HG02571 (cell line): ENCODE measurements at regions not wholly inside any gene's neighbourhood (a gene's known extent, or its start where the extent isn't known, plus 50 kb on each side); places are given as distances from the start of the nearest gene placed in this dataset.

ENCODE experiments used
- ATAC-seq: cut with Tn5 transposase; IDR thresholded peaks from one replicate; pipeline ENCODE4 v1.9.1; 2021; ENCODE audit warnings: mild to moderate bottlenecking, moderate library complexity; ENCODE audit not compliant: unreplicated experiment

DNA sequence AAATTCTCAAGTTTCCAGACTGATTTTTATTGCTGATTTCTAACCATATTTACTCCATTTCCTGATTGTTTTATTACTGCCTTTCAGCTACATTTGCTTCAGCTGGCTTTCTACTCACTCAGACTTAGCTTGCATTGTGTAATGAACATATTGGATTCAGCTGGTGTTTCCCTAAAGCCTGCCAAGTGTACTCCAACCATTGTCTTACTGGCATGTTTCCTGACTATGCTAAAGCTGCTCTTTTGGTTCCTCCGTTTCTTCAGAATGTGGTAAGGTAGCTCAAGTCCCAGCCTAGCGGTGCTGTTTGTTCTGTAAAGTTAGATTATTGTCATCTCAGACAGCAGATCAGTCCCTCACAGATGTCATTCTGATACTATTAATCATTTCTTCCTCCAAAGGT, 53.1 kb upstream of the GLRA2 start:
- ATAC-seq, result no peak

DNA sequence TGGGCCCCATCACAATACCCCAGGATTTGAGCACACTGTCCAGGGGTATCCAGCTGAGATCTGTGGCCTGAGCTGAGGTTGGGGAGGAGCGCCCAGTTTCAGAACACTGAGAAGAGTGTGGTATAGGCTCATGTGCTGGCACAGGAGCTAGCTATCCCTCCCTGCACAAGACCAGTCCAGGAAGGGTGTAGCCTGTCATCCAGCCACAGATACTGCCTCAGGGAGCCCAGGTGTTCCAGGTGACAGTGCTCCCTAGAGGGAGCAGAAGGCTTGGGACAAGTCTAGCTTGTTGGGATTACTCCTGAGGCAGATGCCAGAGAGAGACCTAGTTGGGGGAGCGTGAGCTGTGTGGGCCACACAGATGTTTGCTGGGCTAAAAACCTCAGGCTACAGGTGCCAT, 79.6 kb upstream of the GLRA2 start:
- ATAC-seq, result no peak

DNA sequence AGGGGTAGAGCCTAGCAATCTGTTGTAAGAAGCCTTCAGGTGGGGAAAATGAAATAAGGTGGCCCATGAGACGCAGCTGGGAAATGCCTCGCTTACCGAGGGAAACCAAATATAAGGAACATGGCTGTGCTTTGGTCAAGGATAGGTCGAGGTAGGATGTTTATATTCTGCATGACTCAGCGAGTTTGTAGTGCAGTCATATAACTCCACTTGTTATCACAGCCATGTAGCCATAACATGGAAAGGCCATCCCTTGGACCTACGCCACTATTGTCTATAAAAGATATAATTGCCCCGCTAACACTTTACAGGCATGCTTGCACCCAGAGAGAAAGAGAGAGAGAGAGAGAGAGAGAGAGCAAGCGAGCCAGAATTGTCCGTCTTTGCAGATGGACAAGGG, 80.9 kb upstream of the GLRA2 start:
- ATAC-seq, result no peak

DNA sequence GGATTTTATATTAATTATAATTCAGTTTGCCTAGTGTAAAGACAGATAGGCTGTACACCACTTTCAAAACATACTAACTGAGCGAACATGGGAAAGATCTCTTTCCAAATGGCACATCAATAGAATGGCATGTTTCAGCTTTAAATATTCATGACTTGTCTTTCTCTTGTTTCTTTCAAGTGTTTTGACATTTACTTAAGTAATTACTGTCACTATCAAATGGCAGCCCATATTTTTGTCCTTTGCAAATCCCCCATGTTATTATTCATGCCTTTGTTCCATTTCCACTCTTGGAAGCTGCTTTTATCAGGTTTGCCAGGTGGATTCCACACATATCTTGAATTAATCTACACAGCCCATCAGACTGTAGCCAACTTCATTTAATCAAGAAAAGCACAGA, 89.2 kb upstream of the GLRA2 start:
- no peak for ATAC-seq

DNA sequence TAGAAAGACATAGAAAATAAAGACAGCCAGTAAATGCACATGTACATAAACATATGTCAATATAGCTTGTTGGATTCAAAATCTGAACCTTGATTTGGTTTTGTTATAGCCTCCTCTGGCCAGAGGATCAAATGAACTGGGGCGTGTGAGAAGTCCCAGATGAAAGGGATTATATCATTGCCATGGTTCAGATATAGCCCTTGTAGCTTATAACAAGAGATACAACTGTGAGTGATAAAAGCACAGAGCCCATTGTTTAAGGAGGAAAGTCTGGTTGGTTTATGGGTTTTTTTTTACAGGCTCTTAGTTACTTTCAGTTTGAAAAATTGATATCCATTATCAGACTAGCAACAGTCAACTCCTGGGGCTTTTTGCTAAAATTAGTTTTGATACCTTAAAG, 101.7 kb upstream of the GLRA2 start:
- no peak for ATAC-seq

DNA sequence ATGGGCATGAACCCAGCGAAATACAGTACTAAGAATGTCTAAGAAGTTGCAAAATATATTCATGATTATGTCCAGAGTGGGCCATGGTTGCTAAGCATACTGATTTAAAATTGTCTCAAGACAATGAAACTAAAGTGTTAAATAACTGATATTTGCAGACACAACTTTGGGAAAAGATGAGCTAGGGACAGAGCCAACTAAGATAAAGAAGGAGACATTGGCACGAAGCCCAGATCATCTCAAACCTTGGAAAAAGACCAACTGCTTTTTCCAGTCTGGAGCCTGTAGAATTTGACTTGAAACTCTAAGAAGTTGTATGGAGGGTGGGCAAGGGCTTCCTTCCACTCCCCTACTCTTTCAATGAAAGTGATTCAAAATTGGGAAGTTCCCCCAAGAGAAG, 108.5 kb upstream of the GLRA2 start:
- ATAC-seq, result no peak

DNA sequence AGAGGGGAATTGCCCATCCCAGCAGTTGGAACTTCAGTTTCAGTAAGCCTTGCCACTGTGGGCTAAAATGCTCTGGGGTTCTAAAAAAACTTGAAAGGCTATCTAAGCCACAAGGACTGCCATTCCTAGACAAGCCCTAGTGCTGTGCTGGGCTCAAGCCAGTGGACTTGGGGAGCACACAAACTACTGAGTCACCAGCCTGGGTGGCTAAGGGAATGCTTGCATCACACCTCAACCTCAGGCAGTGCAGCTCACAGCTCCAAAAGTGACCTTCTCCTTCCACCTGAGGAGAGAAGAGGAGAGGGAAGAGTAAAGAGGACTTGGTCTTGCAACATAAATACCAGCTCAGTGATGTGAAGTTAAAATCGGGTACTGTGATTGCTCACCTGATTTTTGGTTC, 116.7 kb upstream of the GLRA2 start:
- no peak for ATAC-seq

DNA sequence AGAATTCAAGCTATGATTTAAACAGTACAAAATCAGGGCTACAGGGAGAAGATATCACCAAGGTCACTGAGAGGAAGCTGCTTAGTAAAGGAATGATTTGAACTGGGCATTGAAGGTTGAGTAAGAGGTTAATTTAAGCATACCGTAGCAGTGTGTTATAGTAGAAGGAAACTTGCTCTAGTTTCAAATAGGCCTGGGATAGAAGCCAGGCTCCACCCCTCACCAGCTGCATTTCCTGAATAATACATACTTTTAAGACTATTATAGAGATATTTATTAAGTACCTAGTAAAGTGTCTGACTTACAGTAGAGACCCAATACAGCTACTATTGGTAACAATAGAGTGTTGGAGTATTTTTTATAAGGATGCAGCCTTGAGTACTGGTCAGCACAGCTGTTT, 118.0 kb upstream of the GLRA2 start:
- no peak for ATAC-seq

DNA sequence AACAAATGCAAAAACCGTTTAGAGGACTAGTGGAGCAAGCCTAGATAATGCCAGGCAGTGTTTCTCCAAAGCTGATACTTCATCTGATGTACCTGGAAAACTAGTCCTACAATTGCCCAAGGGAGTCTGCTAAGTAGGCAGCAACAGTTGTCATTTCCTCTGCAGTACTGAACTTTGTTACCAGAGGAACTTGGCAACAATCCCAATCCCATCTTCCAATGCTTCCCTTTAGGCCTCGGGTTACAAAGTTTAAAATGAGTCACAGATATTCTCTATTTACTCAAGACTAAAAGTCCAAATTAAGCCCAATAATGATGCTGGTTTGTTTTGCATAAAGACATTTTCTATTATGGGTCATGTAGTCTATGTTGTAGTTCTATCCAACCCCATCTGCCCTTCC, 120.0 kb upstream of the GLRA2 start:
- no peak for ATAC-seq

DNA sequence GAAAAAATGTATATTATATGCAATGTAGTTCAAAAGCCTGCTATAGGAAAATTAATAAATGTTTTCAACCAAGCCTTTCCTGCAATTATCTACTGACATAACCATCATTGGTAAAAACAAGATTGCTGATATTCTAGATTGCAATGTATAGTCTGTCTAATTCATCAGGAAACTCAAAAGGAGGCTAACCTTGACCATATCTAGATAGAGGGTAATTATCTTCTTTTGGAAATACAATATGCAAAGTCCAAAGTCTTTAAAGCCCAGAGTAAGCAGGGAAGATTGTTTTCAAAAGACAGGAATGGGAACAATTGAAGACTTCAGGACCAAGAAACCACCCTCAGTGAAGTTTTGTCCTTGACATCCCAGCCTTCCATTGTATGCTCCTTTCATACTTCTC, 123.1 kb upstream of the GLRA2 start:
- ATAC-seq, result no peak

DNA sequence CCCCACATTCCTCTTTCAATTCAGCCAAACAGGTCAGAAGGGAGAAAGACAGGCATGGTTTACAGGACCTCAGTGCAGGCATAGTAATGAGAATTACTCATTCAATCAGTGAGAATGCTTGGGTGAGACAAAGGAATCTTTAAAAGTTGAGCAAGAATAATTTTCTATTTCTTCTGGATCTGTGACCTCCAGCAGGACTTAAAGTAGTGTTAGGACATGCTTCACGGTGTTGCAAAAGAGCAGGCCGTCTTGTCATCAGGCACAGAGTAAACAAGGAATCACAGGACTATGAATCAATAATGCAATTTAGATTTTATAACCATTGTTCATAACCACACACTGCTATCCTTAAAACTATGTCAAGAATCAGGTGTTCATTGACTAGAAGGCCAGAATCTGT, 130.6 kb upstream of the GLRA2 start:
- no peak for ATAC-seq

DNA sequence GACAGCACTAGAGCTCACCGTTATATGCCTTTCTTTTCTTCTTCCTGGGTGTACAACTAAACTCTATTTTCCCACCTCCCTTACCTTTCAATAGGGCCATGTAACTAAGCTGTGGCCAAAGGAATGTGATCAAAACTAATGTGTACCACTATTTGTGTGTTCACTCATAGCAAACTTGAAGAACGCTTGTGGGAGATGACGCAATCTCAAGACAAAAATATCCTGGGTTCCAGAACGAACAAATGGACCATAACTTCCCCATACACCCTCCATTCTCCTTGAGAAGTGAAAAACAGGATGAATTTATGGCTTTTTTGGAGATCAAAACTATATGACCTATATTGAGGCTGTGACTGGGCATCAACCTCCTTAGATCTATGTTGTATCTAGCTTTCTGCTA, 139.7 kb upstream of the GLRA2 start:
- no peak for ATAC-seq

DNA sequence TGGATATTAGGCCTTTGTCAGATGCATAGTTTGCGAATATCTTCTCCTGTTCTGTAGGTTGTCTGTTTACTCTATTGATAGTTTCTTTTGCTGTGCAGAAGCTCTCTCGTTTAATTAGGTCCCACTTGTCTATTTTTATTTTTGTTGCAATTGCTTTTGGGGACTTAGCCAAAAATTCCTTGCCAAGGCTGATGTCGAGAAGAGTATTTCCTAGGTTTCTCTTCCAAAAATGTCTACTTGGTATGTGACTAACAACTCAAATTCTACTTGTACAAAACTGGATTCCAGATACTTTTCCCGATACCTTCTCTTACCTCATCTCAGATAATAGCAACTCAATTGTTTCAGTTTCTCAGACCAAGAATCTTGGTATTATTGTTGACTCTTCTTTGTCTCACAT, 142.4 kb upstream of the GLRA2 start:
- no peak for ATAC-seq

DNA sequence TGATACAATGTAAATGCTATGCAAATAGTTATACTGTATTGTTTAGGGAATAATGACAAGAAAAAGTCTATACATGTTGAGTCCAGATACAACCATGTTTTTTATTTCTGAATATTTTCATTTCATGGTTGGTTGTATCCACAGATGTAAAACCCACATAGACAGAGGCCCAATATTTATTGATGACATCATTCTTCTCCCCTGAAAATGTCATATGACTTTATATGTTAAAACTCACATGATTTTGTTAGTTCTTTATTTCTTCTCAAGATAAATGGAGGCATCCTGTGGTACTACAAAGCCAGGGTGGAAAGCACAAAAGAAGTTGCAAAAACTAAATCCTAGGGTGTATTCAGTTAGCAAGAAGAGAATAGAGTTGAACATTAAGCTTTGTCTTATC, 149.3 kb upstream of the GLRA2 start:
- ATAC-seq, result no peak

DNA sequence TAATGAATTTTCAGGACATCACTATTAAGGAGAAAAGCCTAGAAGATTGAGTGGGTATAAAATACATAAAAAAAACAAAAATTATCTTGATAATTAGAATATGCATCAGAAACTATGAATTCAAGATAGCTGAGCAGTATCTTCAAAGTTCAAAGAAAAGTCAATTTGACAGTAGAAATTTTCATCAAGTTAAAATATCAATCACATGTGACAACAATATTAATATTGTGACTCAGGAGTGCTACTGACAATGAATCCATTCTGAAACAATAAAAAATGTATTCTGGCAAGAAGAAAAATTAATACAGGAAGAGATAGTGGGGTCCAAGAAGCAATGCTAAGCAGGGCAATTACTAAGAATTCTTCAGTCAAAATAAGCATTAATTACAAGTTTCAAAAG, 151.9 kb upstream of the GLRA2 start:
- ATAC-seq, result no peak

DNA sequence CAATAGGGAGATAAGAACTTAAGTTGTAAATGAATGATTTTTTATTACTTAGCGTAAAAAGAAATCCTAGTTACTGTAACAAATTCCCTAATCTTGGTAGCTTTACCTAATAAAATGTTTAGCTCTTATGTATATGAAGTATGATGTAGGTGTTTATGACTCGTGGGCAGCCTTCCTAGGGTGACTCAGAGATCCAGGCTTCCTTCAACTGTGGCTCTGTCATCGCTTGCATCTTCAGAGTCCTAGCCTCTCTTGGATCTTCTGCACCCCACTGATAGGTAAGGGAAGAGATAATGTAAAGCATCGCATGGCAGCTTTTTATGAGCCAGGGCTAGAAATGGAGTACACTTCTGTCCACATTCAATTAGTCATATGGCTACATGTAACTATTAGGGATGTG, 165.6 kb upstream of the GLRA2 start:
- ATAC-seq, result no peak

DNA sequence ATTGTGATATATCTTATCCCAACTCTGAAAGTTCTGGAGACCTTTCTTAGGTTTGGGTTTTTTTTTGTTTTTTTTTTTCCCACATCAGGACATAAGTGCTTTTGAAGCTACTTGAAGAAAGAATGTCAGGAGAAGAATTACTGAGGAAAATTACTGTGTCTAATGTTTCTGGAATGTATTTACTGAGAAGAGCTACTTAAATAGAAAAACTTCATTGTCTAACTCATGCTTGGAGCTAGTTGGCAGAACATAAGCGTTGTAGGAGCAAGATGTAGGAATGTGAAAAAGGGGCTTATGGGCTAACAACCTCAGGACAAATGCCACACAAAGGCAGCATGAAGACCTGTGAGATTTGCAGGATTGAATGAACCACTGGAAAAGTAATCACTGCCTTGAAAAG, 166.6 kb upstream of the GLRA2 start:
- ATAC-seq, result no peak

DNA sequence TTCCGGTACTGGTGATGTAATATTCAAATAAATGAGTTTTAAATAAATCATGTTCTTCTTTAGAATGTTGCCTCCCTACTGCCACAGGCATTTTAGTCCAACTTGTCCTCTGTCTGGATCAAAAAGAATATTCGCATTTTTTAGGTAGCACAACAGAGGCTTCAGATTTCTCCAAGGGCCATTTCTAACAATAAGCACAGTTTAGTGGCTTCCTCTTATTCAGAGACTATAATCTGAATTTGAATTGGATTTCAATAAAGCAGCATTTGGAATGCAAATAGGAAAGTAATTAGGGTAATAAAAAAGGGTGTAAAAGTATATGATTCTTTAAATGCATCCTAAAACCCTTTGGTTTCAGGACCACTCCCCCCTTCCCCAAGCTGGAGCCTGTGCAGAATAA, 167.9 kb upstream of the GLRA2 start:
- ATAC-seq, result no peak

DNA sequence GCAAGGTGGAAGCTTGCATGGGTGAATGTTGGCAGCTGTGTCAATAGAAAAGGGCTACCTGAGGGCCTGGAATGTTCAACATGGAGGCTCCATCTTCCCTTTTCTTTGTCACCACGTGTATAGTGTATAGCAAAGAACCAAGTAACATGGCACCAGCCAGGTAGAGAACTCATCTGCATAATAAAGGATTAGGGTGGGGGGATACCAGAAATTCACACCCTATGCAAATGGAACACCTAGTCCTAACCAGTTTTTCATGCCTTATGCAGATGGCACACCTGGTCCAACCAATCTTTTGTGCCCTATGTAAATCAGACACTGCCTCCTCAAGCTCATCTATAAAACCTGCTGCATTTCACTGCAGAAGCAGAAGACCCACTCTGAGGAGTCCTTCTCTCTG, 169.6 kb upstream of the GLRA2 start:
- no peak for ATAC-seq

DNA sequence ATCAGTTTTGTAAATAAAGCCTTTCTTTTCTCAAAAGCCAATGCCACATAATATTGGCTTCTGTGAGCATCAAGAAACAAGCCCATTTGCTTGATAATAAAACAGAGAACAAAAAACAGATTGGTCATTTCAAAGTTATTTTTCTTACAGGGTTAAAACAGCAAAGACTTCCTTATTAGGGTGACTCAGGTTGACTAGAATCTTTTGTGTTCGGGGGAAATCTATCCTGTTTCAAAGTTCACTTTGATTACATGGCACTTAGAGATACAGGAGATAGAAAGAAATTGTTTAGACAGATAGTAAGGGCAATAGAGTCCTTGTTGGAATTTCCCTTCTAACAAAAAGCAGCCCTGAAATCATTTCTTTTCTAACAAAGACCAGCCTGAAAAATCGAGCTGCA, 170.0 kb upstream of the GLRA2 start:
- no peak for ATAC-seq

DNA sequence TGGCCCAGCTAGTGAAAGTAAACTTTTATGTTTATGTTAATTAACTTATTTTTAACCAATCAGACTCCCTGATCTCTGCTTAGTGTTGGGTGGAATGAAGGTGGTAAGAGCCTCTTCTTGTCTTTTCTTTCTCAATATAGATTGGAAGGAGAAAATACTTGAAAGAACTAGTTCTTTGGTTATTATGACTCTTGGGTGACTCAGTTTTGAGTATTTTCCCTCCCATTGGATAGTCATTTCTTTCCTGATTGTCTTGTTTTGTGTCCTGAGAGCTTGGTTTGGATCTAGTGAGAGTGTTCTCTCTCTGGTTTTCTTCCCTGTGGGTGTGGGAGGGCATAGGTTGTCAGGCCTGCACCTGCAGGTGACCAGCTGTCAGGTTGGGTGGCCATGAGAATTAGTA, 172.0 kb upstream of the GLRA2 start:
- no peak for ATAC-seq

DNA sequence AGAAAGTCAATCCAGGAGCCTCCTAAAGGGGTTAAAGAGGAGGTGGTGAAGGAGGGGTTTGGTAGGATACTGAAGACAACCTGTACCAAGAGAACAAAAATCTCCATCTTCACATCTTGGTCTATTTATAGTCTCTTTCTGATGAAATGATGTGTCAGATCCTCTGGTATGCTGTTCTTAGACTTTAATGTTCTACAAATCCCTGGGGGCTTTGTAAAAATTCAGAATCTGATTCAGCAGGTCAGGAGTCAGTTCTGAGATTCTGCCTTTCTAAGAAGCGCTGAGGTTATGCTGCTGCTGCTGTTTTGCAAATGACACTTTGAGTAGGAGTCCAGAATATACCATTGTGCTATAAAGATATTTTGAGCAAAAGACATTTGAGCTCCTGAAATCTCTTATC, 172.9 kb upstream of the GLRA2 start:
- ATAC-seq, result no peak

DNA sequence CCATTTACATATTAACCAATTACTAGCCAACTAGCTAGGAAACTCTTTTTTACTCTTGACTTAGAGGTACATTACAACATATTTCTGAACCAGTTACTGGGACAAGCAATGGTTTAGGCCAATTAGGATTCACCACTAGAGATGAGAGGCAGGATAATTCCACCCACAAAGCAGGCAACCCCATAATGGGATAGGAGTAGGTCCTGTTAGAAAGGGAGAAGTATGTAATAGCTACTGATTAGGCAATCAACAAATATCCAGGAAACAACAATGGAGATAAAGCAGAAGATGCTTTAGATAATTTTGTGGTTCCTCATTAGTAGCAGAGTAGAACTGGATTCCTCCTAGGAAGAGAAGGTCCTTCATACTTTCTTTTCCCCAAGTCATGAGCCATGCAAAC, 173.8 kb upstream of the GLRA2 start:
- ATAC-seq, result no peak

DNA sequence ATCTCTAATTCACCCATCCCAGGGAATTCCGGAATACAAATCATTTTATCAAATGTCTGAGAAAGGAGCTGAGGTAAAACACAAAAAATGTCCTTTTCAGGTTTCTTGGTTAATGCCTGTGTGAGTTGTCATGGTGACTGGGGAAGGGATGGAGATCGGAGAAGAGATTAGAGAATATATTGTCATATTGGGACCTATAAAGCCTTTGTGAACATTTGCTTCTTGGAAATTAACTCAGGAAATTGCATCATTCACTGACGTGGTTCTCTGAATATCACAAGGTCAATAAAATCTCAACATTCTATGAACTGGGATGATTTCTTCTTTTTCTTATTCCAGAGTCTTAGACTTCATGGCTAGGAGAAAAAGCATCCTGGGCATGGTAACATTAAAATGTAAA, 174.8 kb upstream of the GLRA2 start:
- no peak for ATAC-seq
